ENCODE measurements at regions not wholly inside any gene's neighbourhood (a gene's known extent, or its start where the extent isn't known, plus 50 kb on each side); places are given as distances from the start of the nearest gene placed in this dataset.

DNA sequence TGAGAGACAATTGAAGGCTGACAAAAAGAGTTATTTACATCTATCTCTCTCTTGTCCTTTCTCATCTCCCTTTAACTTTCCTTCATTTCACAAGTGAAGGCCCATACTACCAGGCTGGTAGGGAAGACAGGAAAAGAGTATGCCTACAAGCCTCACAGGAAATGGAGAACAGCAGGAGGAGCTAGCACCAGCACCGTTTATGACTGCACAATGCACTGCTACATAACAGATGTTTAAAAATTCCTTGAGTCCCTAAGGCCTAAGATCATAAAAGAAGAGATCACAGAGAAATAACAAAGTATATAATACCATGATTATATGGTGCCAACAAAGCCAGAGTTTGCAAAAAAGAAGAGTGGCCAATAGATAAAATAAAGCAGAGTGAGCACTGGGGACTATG, 194.8 kb downstream of the UNC5CL start:
- TF ChIP-seq, protein P1, sequence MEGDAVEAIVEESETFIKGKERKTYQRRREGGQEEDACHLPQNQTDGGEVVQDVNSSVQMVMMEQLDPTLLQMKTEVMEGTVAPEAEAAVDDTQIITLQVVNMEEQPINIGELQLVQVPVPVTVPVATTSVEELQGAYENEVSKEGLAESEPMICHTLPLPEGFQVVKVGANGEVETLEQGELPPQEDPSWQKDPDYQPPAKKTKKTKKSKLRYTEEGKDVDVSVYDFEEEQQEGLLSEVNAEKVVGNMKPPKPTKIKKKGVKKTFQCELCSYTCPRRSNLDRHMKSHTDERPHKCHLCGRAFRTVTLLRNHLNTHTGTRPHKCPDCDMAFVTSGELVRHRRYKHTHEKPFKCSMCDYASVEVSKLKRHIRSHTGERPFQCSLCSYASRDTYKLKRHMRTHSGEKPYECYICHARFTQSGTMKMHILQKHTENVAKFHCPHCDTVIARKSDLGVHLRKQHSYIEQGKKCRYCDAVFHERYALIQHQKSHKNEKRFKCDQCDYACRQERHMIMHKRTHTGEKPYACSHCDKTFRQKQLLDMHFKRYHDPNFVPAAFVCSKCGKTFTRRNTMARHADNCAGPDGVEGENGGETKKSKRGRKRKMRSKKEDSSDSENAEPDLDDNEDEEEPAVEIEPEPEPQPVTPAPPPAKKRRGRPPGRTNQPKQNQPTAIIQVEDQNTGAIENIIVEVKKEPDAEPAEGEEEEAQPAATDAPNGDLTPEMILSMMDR (IDR thresholded peaks at IDR 0.05) = no peak
- no peak for TF ChIP-seq POLR2A (IDR thresholded peaks at IDR 0.05)
